Loucy (cell line): ENCODE measurements at regions not wholly inside any gene's neighbourhood (a gene's known extent, or its start where the extent isn't known, plus 50 kb on each side); places are given as distances from the start of the nearest gene placed in this dataset.

Experiments used
- H2AFZ ChIP-seq: fragments of 200-600 bp; sonication (generic); 2 replicates; pipeline ENCODE4 v1.6.0; 2016; ENCODE audit warnings: antibody characterized with exemption, mild to moderate bottlenecking, low read length, moderate library complexity
- H3F3A ChIP-seq: fragments of 200-600 bp; 2 replicates; pipeline ENCODE4 v1.6.0; 2016; ENCODE audit warnings: antibody characterized with exemption, low read depth, mild to moderate bottlenecking
- H3K27me3 ChIP-seq: fragments of 200-600 bp; sonication (generic); 2 replicates; pipeline ENCODE4 v1.6.1; 2014; ENCODE audit warnings: low read length, mild to moderate bottlenecking; ENCODE audit not compliant: insufficient read depth, poor library complexity, severe bottlenecking
- H3K36me3 ChIP-seq: fragments of 200-600 bp; sonication (generic); 2 replicates; pipeline ENCODE4 v1.6.1; 2016; ENCODE audit warnings: low read length; ENCODE audit not compliant: insufficient read depth
- H3K4me1 ChIP-seq: fragments of 200-600 bp; sonication (generic); 2 replicates; pipeline ENCODE4 v1.5.1; 2014; ENCODE audit warnings: low read length, mild to moderate bottlenecking; ENCODE audit not compliant: insufficient read depth, poor library complexity, severe bottlenecking
- H3K4me2 ChIP-seq: fragments of 200-600 bp; sonication (generic); 2 replicates; pipeline ENCODE4 v1.6.0; 2014; ENCODE audit warnings: antibody characterized with exemption, low read length, low read depth, mild to moderate bottlenecking; ENCODE audit not compliant: poor library complexity, severe bottlenecking
- H3K4me3 ChIP-seq: fragments of 200-600 bp; sonication (generic); 2 replicates; pipeline ENCODE4 v1.5.1; 2014; ENCODE audit warnings: low read length, mild to moderate bottlenecking, mixed read lengths; ENCODE audit not compliant: poor library complexity, severe bottlenecking
- H3K79me2 ChIP-seq: fragments of 200-600 bp; sonication (generic); 2 replicates; pipeline ENCODE4 v1.6.1; 2014; ENCODE audit warnings: low read length; ENCODE audit not compliant: insufficient read depth
- H3K9ac ChIP-seq: fragments of 200-600 bp; sonication (generic); 2 replicates; pipeline ENCODE4 v1.6.0; 2014; ENCODE audit warnings: mild to moderate bottlenecking, low read depth, low read length, moderate library complexity; ENCODE audit not compliant: poor library complexity, severe bottlenecking
- H3K9me2 ChIP-seq: fragments of 200-600 bp; sonication (generic); replicated peaks from 2 replicates; pipeline ENCODE4 v1.6.1; 2016; ENCODE audit warnings: low read depth, low read length, mixed read lengths
- H3K9me3 ChIP-seq: fragments of 200-600 bp; sonication (generic); 2 replicates; pipeline ENCODE4 v1.6.1; 2014; ENCODE audit warnings: mild to moderate bottlenecking, antibody characterized with exemption, low read length, low read depth; ENCODE audit not compliant: insufficient read depth
- H4K20me1 ChIP-seq: fragments of 200-600 bp; sonication (generic); 2 replicates; pipeline ENCODE4 v1.6.0; 2014; ENCODE audit warnings: antibody characterized with exemption, low read length, mild to moderate bottlenecking; ENCODE audit not compliant: insufficient read depth, poor library complexity, severe bottlenecking
- CTCF ChIP-seq: fragments of 200-600 bp; sonication (generic); conservative IDR thresholded peaks from 2 replicates; pipeline ENCODE4 v1.5.1; 2014; ENCODE audit warnings: mild to moderate bottlenecking, antibody characterized with exemption, low read length
- EZH2phosphoT487 ChIP-seq: fragments of 200-600 bp; IDR thresholded peaks from 2 replicates; pipeline ENCODE4 v1.6.1; 2018; ENCODE audit warnings: antibody characterized with exemption, mild to moderate bottlenecking, moderate library complexity, borderline replicate concordance

- H3F3A ChIP-seq: no peaks in the 10 kb centered on the region
- no peak overlapping the region for H3K4me3 ChIP-seq
- H3K79me2 ChIP-seq: no peaks in the 10 kb centered on the region
- TF ChIP-seq EZH2phosphoT487 (no peak), CTCF (no peak)
- no peak overlapping the region for H3K4me2 ChIP-seq
- no peaks in the 10 kb centered on the region for H3K4me1 ChIP-seq
- H2AFZ ChIP-seq: no peak overlapping the region
- no peak overlapping the region for H3K9ac ChIP-seq
- no peaks in the 10 kb centered on the region for H3K9me3 ChIP-seq
- no peaks in the 10 kb centered on the region for H3K9me2 ChIP-seq
- H3K36me3 ChIP-seq: no peaks in the 10 kb centered on the region
- H4K20me1 ChIP-seq: no peaks in the 10 kb centered on the region
- H3K27me3 ChIP-seq: no peaks in the 10 kb centered on the region
These were observed 54.2 kb downstream of the IRAG1 start for GRCh38 chr11:10639350-10639749.

- Histone ChIP-seq H3K4me3 (no peak overlapping the region), H3K4me2 (no peak overlapping the region), H3F3A (no peaks in the 10 kb centered on the region), H3K79me2 (no peaks in the 10 kb centered on the region), H2AFZ (no peak overlapping the region), H3K9me3 (no peaks in the 10 kb centered on the region), H3K4me1 (no peaks in the 10 kb centered on the region), H3K36me3 (no peaks in the 10 kb centered on the region), H4K20me1 (no peaks in the 10 kb centered on the region), H3K9ac (no peak overlapping the region), H3K9me2 (no peaks in the 10 kb centered on the region), H3K27me3 (no peaks in the 10 kb centered on the region)
- no peak for TF ChIP-seq CTCF
- no peak for TF ChIP-seq EZH2phosphoT487
These were observed 55.1 kb downstream of the IRAG1 start for GRCh38 chr11:10638316-10638925.

GRCh38 chr11:10637731-10638151 is 55.8 kb downstream of the IRAG1 start:
- TF ChIP-seq EZH2phosphoT487 (no peak), CTCF (no peak)
- H2AFZ ChIP-seq: no peak overlapping the region
- no peaks in the 10 kb centered on the region for H3K9me3 ChIP-seq
- no peak overlapping the region for H3K4me3 ChIP-seq
- H3F3A ChIP-seq: no peaks in the 10 kb centered on the region
- H3K27me3 ChIP-seq: no peaks in the 10 kb centered on the region
- no peak overlapping the region for H3K9ac ChIP-seq
- H3K9me2 ChIP-seq: no peaks in the 10 kb centered on the region
- H3K79me2 ChIP-seq: no peaks in the 10 kb centered on the region
- no peaks in the 10 kb centered on the region for H4K20me1 ChIP-seq
- H3K4me1 ChIP-seq: no peaks in the 10 kb centered on the region
- H3K4me2 ChIP-seq: no peak overlapping the region
- no peaks in the 10 kb centered on the region for H3K36me3 ChIP-seq
